ENCODE measurements at regions not wholly inside any gene's neighbourhood (a gene's known extent, or its start where the extent isn't known, plus 50 kb on each side); places are given as distances from the start of the nearest gene placed in this dataset.

DNA sequence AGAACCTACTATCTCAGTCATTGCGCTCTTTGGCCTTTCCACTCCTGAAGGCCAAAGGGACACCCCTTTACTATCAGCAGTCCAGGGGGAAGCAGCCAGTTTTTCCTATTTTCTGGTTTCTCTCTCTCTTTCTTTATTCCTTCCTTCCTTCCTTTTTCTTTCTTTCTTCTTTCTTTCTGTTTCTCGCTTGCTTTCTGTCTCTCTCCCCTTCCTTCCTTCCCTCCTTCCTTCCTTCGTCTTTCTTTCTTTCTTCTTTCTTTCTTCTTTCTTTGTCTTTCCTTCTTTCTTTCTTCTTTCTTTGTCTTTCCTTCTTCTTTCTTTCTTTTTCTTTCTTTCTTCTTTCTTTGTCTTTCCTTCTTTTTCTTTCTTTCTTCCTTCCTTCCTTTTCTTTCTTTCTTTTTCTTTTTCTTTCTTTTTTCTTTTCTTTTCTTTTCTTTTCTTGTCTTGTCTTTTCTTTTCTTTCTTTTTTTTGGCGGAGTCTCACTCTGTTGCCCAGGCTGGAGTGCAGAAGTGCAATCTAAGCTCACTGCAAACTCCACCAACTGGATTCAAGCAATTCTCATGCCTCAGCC, 64.9 kb upstream of the OTX2 start:
- H3K27ac ChIP-seq (ENCODE audit: low read length) = no peak overlapping the region
- no peak for TF ChIP-seq EZH2phosphoT487 (IDR thresholded peaks at IDR 0.05; ENCODE audit: low read depth)
- TF ChIP-seq, protein P1, sequence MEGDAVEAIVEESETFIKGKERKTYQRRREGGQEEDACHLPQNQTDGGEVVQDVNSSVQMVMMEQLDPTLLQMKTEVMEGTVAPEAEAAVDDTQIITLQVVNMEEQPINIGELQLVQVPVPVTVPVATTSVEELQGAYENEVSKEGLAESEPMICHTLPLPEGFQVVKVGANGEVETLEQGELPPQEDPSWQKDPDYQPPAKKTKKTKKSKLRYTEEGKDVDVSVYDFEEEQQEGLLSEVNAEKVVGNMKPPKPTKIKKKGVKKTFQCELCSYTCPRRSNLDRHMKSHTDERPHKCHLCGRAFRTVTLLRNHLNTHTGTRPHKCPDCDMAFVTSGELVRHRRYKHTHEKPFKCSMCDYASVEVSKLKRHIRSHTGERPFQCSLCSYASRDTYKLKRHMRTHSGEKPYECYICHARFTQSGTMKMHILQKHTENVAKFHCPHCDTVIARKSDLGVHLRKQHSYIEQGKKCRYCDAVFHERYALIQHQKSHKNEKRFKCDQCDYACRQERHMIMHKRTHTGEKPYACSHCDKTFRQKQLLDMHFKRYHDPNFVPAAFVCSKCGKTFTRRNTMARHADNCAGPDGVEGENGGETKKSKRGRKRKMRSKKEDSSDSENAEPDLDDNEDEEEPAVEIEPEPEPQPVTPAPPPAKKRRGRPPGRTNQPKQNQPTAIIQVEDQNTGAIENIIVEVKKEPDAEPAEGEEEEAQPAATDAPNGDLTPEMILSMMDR (IDR thresholded peaks at IDR 0.05; ENCODE audit: low read depth, low read length) = no peak
- H2AFZ ChIP-seq (ENCODE audit: low read depth, low read length) = no peak overlapping the region

DNA sequence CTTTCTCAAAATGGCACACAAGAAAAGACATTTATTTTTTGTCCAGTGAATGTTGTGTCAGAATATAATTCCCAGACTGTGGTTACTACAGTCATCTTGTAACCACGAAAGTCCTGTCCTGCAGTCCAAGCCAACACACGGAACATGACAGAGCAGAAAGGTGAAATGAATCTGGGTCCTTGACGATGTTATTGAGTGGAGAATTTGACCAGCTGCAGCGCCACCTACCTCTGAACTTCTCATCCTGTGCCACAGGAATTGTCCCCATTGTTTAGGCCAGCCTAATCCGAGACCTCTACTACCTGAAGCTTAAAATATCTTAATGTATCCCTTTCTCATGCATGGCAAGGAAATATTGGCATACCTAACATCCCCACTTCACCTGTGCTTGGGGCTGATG, 64.1 kb upstream of the OTX2 start:
- Histone ChIP-seq H3K79me2 (ENCODE audit: low read length) (no peaks in the 10 kb centered on the region), H2AFZ (ENCODE audit: low read depth, low read length) (no peak overlapping the region), H3K9ac (ENCODE audit: low read length) (no peak overlapping the region), H3K27ac (ENCODE audit: low read length) (no peak overlapping the region), H4K20me1 (ENCODE audit: insufficient read depth, low read length) (no peaks in the 10 kb centered on the region), H3K9me3 (ENCODE audit: insufficient read depth, low read length) (no peaks in the 10 kb centered on the region), H3K27me3 (ENCODE audit: low read depth, low read length) (0 out of 2 replicates have a peak, but pooled peaks cover 5% of the 10 kb centered on the region), H3K4me2 (ENCODE audit: low read length) (peak overlapping the region; percentile 41), H3K36me3 (replicated peaks; ENCODE audit: low read depth, low read length) (no peaks in the 10 kb centered on the region), H3K4me3 (ENCODE audit: low read length) (no peak overlapping the region), H3K4me1 (ENCODE audit: low read length) (no peaks in the 10 kb centered on the region)
- TF ChIP-seq, protein P1 (IDR thresholded peaks at IDR 0.05; ENCODE audit: low read depth, low read length) = peak; percentile 55
- no peak for TF ChIP-seq EZH2phosphoT487 (IDR thresholded peaks at IDR 0.05; ENCODE audit: low read depth)

More for the DNA sequence above, 64.9 kb upstream of the OTX2 start:
- no peaks in the 10 kb centered on the region for H4K20me1 ChIP-seq (ENCODE audit: insufficient read depth, low read length)
- H3K4me3 ChIP-seq (ENCODE audit: low read length) = no peak overlapping the region
- no peaks in the 10 kb centered on the region for H3K36me3 ChIP-seq (replicated peaks; ENCODE audit: low read depth, low read length)
- H3K4me2 ChIP-seq (ENCODE audit: low read length) = no peak overlapping the region
- H3K9ac ChIP-seq (ENCODE audit: low read length) = no peak overlapping the region
- H3K27me3 ChIP-seq (ENCODE audit: low read depth, low read length) = 0 out of 2 replicates have a peak, but pooled peaks cover 5% of the 10 kb centered on the region
- no peaks in the 10 kb centered on the region for H3K9me3 ChIP-seq (ENCODE audit: insufficient read depth, low read length)
- H3K79me2 ChIP-seq (ENCODE audit: low read length) = no peaks in the 10 kb centered on the region
- H3K4me1 ChIP-seq (ENCODE audit: low read length) = no peaks in the 10 kb centered on the region

DNA sequence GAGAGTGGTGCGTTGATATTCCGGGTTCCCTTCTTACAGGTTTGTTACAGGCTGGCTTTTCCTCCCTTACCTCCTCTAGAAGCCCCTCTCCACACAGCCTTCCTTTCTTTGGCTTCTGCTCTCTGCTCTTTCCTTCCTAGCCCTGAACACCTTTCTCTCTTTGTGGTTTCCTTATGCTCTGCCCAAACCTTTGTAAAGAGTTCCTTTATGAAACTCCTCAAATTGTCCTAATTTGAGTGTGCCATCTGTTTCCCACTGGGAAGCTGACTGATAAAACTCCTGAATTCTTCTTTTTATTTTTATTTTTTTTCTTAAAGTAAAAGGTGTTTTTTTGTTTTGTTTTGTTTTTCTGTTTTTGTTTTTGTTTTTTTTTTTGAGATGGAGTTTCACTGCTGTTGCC, 60.1 kb upstream of the OTX2 start:
- H4K20me1 ChIP-seq (ENCODE audit: insufficient read depth, low read length) = no peaks in the 10 kb centered on the region
- no peaks in the 10 kb centered on the region for H3K27me3 ChIP-seq (ENCODE audit: low read depth, low read length)
- no peak overlapping the region for H3K4me2 ChIP-seq (ENCODE audit: low read length)
- H2AFZ ChIP-seq (ENCODE audit: low read depth, low read length) = no peak overlapping the region
- no peaks in the 10 kb centered on the region for H3K9me3 ChIP-seq (ENCODE audit: insufficient read depth, low read length)
- H3K4me3 ChIP-seq (ENCODE audit: low read length) = no peak overlapping the region
- no peak overlapping the region for H3K9ac ChIP-seq (ENCODE audit: low read length)
- H3K79me2 ChIP-seq (ENCODE audit: low read length) = no peaks in the 10 kb centered on the region
- H3K27ac ChIP-seq (ENCODE audit: low read length) = no peak overlapping the region
- no peak for TF ChIP-seq EZH2phosphoT487 (IDR thresholded peaks at IDR 0.05; ENCODE audit: low read depth)
- TF ChIP-seq, protein P1 (IDR thresholded peaks at IDR 0.05; ENCODE audit: low read depth, low read length) = no peak
- no peaks in the 10 kb centered on the region for H3K36me3 ChIP-seq (replicated peaks; ENCODE audit: low read depth, low read length)
- H3K4me1 ChIP-seq (ENCODE audit: low read length) = no peaks in the 10 kb centered on the region

DNA sequence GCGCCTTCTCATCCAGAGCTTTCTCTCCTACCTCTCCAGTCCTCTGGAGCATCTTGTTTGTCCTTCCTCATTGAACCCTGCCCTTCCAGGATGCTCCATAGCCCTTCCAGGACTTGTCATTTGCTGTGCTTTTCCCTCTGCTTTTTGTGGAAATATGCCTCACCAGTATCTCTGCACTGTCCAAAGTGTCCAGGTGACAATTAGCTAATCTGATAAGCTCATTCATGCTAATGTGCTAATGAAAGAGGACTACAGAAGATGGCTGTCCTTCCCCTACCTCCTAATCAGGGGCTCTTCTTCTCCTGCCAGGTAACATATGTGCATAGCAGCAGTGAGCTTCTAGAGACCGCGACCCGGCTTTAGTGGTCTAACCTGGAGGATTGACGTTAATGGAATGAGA, 58.4 kb upstream of the OTX2 start:
- Histone ChIP-seq H3K4me1 (ENCODE audit: low read length) (no peaks in the 10 kb centered on the region), H3K4me3 (ENCODE audit: low read length) (no peak overlapping the region), H3K27me3 (ENCODE audit: low read depth, low read length) (no peaks in the 10 kb centered on the region), H3K27ac (ENCODE audit: low read length) (no peak overlapping the region), H2AFZ (ENCODE audit: low read depth, low read length) (no peak overlapping the region), H3K9ac (ENCODE audit: low read length) (no peak overlapping the region), H3K36me3 (replicated peaks; ENCODE audit: low read depth, low read length) (no peaks in the 10 kb centered on the region), H3K4me2 (ENCODE audit: low read length) (no peak overlapping the region), H3K9me3 (ENCODE audit: insufficient read depth, low read length) (no peaks in the 10 kb centered on the region), H4K20me1 (ENCODE audit: insufficient read depth, low read length) (no peaks in the 10 kb centered on the region), H3K79me2 (ENCODE audit: low read length) (no peaks in the 10 kb centered on the region)
- TF ChIP-seq, protein P1 (IDR thresholded peaks at IDR 0.05; ENCODE audit: low read depth, low read length) = no peak
- no peak for TF ChIP-seq EZH2phosphoT487 (IDR thresholded peaks at IDR 0.05; ENCODE audit: low read depth)

All from OCI-LY3 (cell line).